ENCODE measurements at regions not wholly inside any gene's neighbourhood (a gene's known extent, or its start where the extent isn't known, plus 50 kb on each side); places are given as distances from the start of the nearest gene placed in this dataset.

- Histone ChIP-seq H2AK5ac (ENCODE audit: insufficient read length, low read length) (no peak overlapping the region), H3K56ac (ENCODE audit: insufficient read length, low read depth, low read length) (no peak overlapping the region), H3K79me2 (ENCODE audit: insufficient read depth, low read length) (no peaks in the 10 kb centered on the region), H3K4ac (ENCODE audit: low read depth, low read length) (no peak overlapping the region), H2BK5ac (ENCODE audit: insufficient read length, low read length) (no peak overlapping the region), H3K79me1 (ENCODE audit: insufficient read depth, low read depth, low read length, poor library complexity, severe bottlenecking) (no peaks in the 10 kb centered on the region), H3K9me3 (ENCODE audit: control insufficient read depth, low read depth, low read length) (no peaks in the 10 kb centered on the region), H2BK15ac (ENCODE audit: low read depth, low read length) (no peak overlapping the region), H2BK20ac (ENCODE audit: low read depth, low read length, poor library complexity, severe bottlenecking) (no peak overlapping the region), H3K4me2 (ENCODE audit: insufficient read depth, insufficient read length, low read length) (no peak overlapping the region), H3K23me2 (ENCODE audit: insufficient read length, low read depth, low read length, poor library complexity, severe bottlenecking) (no peaks in the 10 kb centered on the region), H3K18ac (ENCODE audit: insufficient read length, low read depth, low read length) (no peak overlapping the region), H4K20me1 (ENCODE audit: control insufficient read depth, insufficient read depth, insufficient read length) (no peaks in the 10 kb centered on the region), H3K4me1 (ENCODE audit: insufficient read depth, low read length) (no peaks in the 10 kb centered on the region), H2BK120ac (ENCODE audit: low read depth, low read length, poor library complexity, severe bottlenecking) (no peak overlapping the region), H4K91ac (ENCODE audit: insufficient read length, low read depth, low read length) (no peak overlapping the region), H3K27me3 (ENCODE audit: insufficient read depth, low read length) (no peaks in the 10 kb centered on the region), H3K27ac (ENCODE audit: insufficient read length, low read depth, low read length) (no peak overlapping the region), H4K5ac (ENCODE audit: insufficient read length, low read depth, low read length) (no peak overlapping the region), H2BK12ac (ENCODE audit: insufficient read length, low read depth, low read length) (no peak overlapping the region), H3K9ac (ENCODE audit: extremely low read depth, insufficient read length, low read length) (no peak overlapping the region), H3K14ac (ENCODE audit: insufficient read depth, low read length) (no peak overlapping the region), H3T11ph (ENCODE audit: low read length) (no peak overlapping the region), H2AFZ (ENCODE audit: low read length) (no peak overlapping the region), H3K23ac (ENCODE audit: insufficient read length, low read depth, low read length) (no peak overlapping the region), H4K8ac (replicated peaks; ENCODE audit: insufficient read length, low read depth, low read length) (no peak overlapping the region)
- Mint-ChIP-seq H3K4me1 (peaks cover 8 to 12% of the 10 kb centered on the region in 2 experiments), H3K27ac (no peak overlapping the region), H3K9me3 (no peaks in the 10 kb centered on the region), H3K36me3 (ENCODE audit: insufficient read depth in 1 of 3, low read depth in 3 of 3) (no peaks in the 10 kb centered on the region), H3K27me3 (ENCODE audit: low read depth) (peaks cover 2% of the 10 kb centered on the region), H3K4me3 (no peak overlapping the region)
- DNase-seq: no peak
- no CpG with 5 or more reads among the region's 12 CpGs for WGBS (ENCODE audit: extremely low coverage, insufficient read length, low lambda C conversion rate)
- no peak for TF ChIP-seq CTCF (conservative IDR thresholded peaks at IDR 0.05)
These were observed 58.7 kb upstream of the PFKP start for GRCh38 chr10:3008518-3009195.
